ENCODE measurements at regions not wholly inside any gene's neighbourhood (a gene's known extent, or its start where the extent isn't known, plus 50 kb on each side); places are given as distances from the start of the nearest gene placed in this dataset.

- in situ Hi-C loops (cut with MboI; ENCODE audit: low sequenced_read_pairs in 4 of 4) (no loop called here), intact Hi-C loops (cut with DNase I; ENCODE audit: low total_unique reads) (no loop called here)
- H3K9me3 ChIP-seq, result no peaks in the 10 kb centered on the region
- TF ChIP-seq POLR2A (IDR thresholded peaks at IDR 0.05), result no peak
- TF ChIP-seq, protein P1, sequence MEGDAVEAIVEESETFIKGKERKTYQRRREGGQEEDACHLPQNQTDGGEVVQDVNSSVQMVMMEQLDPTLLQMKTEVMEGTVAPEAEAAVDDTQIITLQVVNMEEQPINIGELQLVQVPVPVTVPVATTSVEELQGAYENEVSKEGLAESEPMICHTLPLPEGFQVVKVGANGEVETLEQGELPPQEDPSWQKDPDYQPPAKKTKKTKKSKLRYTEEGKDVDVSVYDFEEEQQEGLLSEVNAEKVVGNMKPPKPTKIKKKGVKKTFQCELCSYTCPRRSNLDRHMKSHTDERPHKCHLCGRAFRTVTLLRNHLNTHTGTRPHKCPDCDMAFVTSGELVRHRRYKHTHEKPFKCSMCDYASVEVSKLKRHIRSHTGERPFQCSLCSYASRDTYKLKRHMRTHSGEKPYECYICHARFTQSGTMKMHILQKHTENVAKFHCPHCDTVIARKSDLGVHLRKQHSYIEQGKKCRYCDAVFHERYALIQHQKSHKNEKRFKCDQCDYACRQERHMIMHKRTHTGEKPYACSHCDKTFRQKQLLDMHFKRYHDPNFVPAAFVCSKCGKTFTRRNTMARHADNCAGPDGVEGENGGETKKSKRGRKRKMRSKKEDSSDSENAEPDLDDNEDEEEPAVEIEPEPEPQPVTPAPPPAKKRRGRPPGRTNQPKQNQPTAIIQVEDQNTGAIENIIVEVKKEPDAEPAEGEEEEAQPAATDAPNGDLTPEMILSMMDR (IDR thresholded peaks at IDR 0.05 in 4 of 5, conservative IDR thresholded peaks at IDR 0.05 in 1 of 5), result no peak
- no peaks in the 10 kb centered on the region for H3K27me3 ChIP-seq
- H3K36me3 ChIP-seq, result no peaks in the 10 kb centered on the region
- ATAC-seq (no peak), DNase-seq (no peak)
- no peak overlapping the region for H3K4me3 ChIP-seq
- H3K4me1 ChIP-seq, result no peaks in the 10 kb centered on the region
- no peak overlapping the region for H3K27ac ChIP-seq
Observed at GRCh38 chr9:1303932-1304331, 253.8 kb downstream of the DMRT2 start.

GRCh38 chr9:1311462-1312042, 261.4 kb downstream of the DMRT2 start:
- Histone ChIP-seq H3K27ac (no peak overlapping the region), H3K36me3 (no peaks in the 10 kb centered on the region), H3K27me3 (no peaks in the 10 kb centered on the region), H3K4me3 (no peak overlapping the region), H3K9me3 (no peaks in the 10 kb centered on the region), H3K4me1 (no peaks in the 10 kb centered on the region)
- no peak for ATAC-seq
- intact Hi-C loops (cut with DNase I; ENCODE audit: low total_unique reads) (no loop called here), in situ Hi-C loops (cut with MboI; ENCODE audit: low sequenced_read_pairs in 4 of 4) (no loop called here)
- TF ChIP-seq POLR2A (IDR thresholded peaks at IDR 0.05), result no peak
- TF ChIP-seq, protein P1 (IDR thresholded peaks at IDR 0.05 in 4 of 5, conservative IDR thresholded peaks at IDR 0.05 in 1 of 5), result no peak
- DNase-seq, result no peak

GRCh38 chr9:1319436-1319835, 269.3 kb downstream of the DMRT2 start:
- no peak overlapping the region for H3K27ac ChIP-seq
- no peak overlapping the region for H3K4me3 ChIP-seq
- DNase-seq (no peak), ATAC-seq (no peak)
- no peaks in the 10 kb centered on the region for H3K36me3 ChIP-seq
- TF ChIP-seq, protein P1 (IDR thresholded peaks at IDR 0.05 in 4 of 5, conservative IDR thresholded peaks at IDR 0.05 in 1 of 5), result no peak
- no peak for TF ChIP-seq POLR2A (IDR thresholded peaks at IDR 0.05)
- H3K27me3 ChIP-seq, result no peaks in the 10 kb centered on the region
- intact Hi-C loops (cut with DNase I; ENCODE audit: low total_unique reads), result no loop called here
- H3K9me3 ChIP-seq, result no peaks in the 10 kb centered on the region
- peaks cover 0 to 2% of the 10 kb centered on the region in 2 donors for H3K4me1 ChIP-seq
- in situ Hi-C loops (cut with MboI; ENCODE audit: low sequenced_read_pairs in 4 of 4), result no loop called here

- TF ChIP-seq POLR2A (IDR thresholded peaks at IDR 0.05), result no peak
- TF ChIP-seq, protein P1 (IDR thresholded peaks at IDR 0.05 in 4 of 5, conservative IDR thresholded peaks at IDR 0.05 in 1 of 5), result no peak
- H3K9me3 ChIP-seq, result no peaks in the 10 kb centered on the region
- H3K27ac ChIP-seq, result no peak overlapping the region
- ATAC-seq (no peak), DNase-seq (no peak)
- no peak overlapping the region for H3K4me3 ChIP-seq
- in situ Hi-C loops (cut with MboI; ENCODE audit: low sequenced_read_pairs in 4 of 4) (no loop called here), intact Hi-C loops (cut with DNase I; ENCODE audit: low total_unique reads) (no loop called here)
- no peaks in the 10 kb centered on the region for H3K27me3 ChIP-seq
- H3K4me1 ChIP-seq, result peaks cover 0 to 2% of the 10 kb centered on the region in 2 donors
- H3K36me3 ChIP-seq, result no peaks in the 10 kb centered on the region
Observed at GRCh38 chr9:1320051-1320557, 269.9 kb downstream of the DMRT2 start.
